ENCODE measurements at regions not wholly inside any gene's neighbourhood (a gene's known extent, or its start where the extent isn't known, plus 50 kb on each side); places are given as distances from the start of the nearest gene placed in this dataset.

DNA sequence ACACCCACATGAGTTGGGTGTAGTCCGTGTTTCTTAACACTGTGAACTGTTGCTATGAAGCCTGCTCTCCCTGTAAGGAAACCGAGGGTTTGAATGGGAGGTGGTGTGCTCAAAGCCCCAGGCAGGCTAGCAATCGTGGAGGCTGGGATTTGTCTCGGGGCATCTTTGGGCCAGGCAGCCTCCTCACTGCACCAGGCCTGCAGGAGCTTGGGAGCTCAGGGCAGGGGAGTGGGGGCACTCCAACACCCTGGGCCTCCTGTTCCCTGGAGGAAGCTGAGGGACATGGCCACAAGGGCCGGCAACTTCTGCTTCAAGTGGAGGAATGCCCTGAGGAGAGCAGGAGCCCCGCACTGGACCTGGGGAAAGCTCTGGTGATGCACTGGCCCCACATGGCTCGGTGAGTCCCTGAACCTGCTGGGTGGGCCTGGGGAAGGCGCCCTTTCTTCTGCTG is 164.7 kb upstream of the B3GAT1 start (continued):
- TF ChIP-seq CBX8 (IDR thresholded peaks at IDR 0.05; ENCODE audit: borderline replicate concordance, low read depth, low read length) (no peak), RFX5 (IDR thresholded peaks at IDR 0.05; ENCODE audit: borderline replicate concordance, low read depth, low read length) (no peak)
